Body of pancreas (tissue), 4 donors: ENCODE measurements at regions not wholly inside any gene's neighbourhood (a gene's known extent, or its start where the extent isn't known, plus 50 kb on each side); places are given as distances from the start of the nearest gene placed in this dataset.

Experiments
- ATAC-seq: fragments of 150-250 bp; one replicate; pipeline ENCODE4 v1.9.1; 2016
- DNase-seq, 4 donors: peaks; one replicate each; pipeline ENCODE4 v3.0.0-alpha.2; 2019
- H3K27ac ChIP-seq, 4 donors: fragments of 200-600 bp; sonication (generic); 1 replicate in 3 of 4; 2 replicates in 1 of 4; pipeline versions ENCODE4 v1.5.1 to v1.6.1; 2016 to 2019; ENCODE audit warnings: mild to moderate bottlenecking in 1 of 4, mixed read lengths in 1 of 4, moderate library complexity in 1 of 4
- H3K27me3 ChIP-seq, 2 donors: fragments of 200-600 bp; sonication (generic); one replicate each; pipeline ENCODE4 v1.6.0; 2016; ENCODE audit warnings: mild to moderate bottlenecking in 1 of 2
- H3K36me3 ChIP-seq, 2 donors: fragments of 200-600 bp; sonication (generic); replicated peaks in 1 of 2; 2 replicates each; pipeline ENCODE4 v1.5.1; 2016; ENCODE audit warnings: low read depth in 2 of 2; ENCODE audit not compliant: insufficient read depth in 1 of 2
- H3K4me1 ChIP-seq: fragments of 200-600 bp; sonication (generic); one replicate; pipeline ENCODE4 v1.6.0; 2016
- H3K4me3 ChIP-seq, 2 donors: fragments of 200-600 bp; sonication (generic); 1 replicate in 1 of 2; 2 replicates in 1 of 2; pipeline ENCODE4 v1.5.1; 2016 to 2019
- H3K9me3 ChIP-seq, 3 donors: fragments of 200-600 bp; sonication (generic); 1 replicate in 2 of 3; 2 replicates in 1 of 3; pipeline ENCODE4 v1.5.1; 2016
- POLR2A ChIP-seq, 3 donors: fragments of 450-650 bp; IDR thresholded peaks; one replicate each; pipeline ENCODE4 v1.6.1; 2016; ENCODE audit warnings: antibody characterized with exemption in 3 of 3, mild to moderate bottlenecking in 2 of 3
- WGBS, 2 donors: methylation state at CpG; one replicate each; pipeline ENCODE4 v1.1.5; 2017; 5-methylcytosine and 5-hydroxymethylcytosine counted together
- intact Hi-C: fragments of 100-400 bp; cut with DNase I; formaldehyde crosslinking; loops from one replicate; pipeline ENCODE4 v1.15.1; 2023
- TF ChIP-seq, protein P1 (sequence below), 7 experiments: fragments of 450-650 bp in 4 of 7; fragments of 200-600 bp in 3 of 7; sonication (generic) in 3 of 7; IDR thresholded peaks; one replicate each; pipeline ENCODE4 v1.5.1; 2016 to 2019; ENCODE audit warnings: antibody characterized with exemption in 7 of 7

- intact Hi-C loops: no loop called here
- H3K27ac ChIP-seq: no peak overlapping the region
- no peaks in the 10 kb centered on the region for H3K36me3 ChIP-seq
- H3K27me3 ChIP-seq: no peaks in the 10 kb centered on the region
- WGBS, 2 donors: 63 to 65% methylated on average over 3 of the region's 3 CpGs
- TF ChIP-seq, protein P1, sequence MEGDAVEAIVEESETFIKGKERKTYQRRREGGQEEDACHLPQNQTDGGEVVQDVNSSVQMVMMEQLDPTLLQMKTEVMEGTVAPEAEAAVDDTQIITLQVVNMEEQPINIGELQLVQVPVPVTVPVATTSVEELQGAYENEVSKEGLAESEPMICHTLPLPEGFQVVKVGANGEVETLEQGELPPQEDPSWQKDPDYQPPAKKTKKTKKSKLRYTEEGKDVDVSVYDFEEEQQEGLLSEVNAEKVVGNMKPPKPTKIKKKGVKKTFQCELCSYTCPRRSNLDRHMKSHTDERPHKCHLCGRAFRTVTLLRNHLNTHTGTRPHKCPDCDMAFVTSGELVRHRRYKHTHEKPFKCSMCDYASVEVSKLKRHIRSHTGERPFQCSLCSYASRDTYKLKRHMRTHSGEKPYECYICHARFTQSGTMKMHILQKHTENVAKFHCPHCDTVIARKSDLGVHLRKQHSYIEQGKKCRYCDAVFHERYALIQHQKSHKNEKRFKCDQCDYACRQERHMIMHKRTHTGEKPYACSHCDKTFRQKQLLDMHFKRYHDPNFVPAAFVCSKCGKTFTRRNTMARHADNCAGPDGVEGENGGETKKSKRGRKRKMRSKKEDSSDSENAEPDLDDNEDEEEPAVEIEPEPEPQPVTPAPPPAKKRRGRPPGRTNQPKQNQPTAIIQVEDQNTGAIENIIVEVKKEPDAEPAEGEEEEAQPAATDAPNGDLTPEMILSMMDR (IDR thresholded peaks at IDR 0.05): no peak
- no peak for TF ChIP-seq POLR2A (IDR thresholded peaks at IDR 0.05)
- DNase-seq (no peak), ATAC-seq (no peak)
- H3K4me3 ChIP-seq: no peak overlapping the region
- H3K9me3 ChIP-seq: no peaks in the 10 kb centered on the region
- H3K4me1 ChIP-seq: no peaks in the 10 kb centered on the region
Measured at GRCh38 chr2:21854938-21855337, 731.2 kb downstream of the TDRD15 start.

GRCh38 chr2:21856708-21857107, 732.9 kb downstream of the TDRD15 start:
- no peak for DNase-seq
- intact Hi-C loops: no loop called here
- Histone ChIP-seq H3K27me3 (no peaks in the 10 kb centered on the region), H3K4me3 (no peak overlapping the region), H3K9me3 (no peaks in the 10 kb centered on the region), H3K36me3 (no peaks in the 10 kb centered on the region), H3K27ac (no peak overlapping the region), H3K4me1 (no peaks in the 10 kb centered on the region)
- TF ChIP-seq, protein P1 (IDR thresholded peaks at IDR 0.05): no peak
- TF ChIP-seq POLR2A (IDR thresholded peaks at IDR 0.05): no peak
- 56 to 61% methylated on average over 3 of the region's 3 CpGs for WGBS, 2 donors
- no peak for ATAC-seq

- intact Hi-C loops: no loop called here
- no peak overlapping the region for H3K4me3 ChIP-seq
- H3K27ac ChIP-seq: no peak overlapping the region
- no peaks in the 10 kb centered on the region for H3K27me3 ChIP-seq
- TF ChIP-seq, protein P1 (IDR thresholded peaks at IDR 0.05): no peak
- no peak for TF ChIP-seq POLR2A (IDR thresholded peaks at IDR 0.05)
- ATAC-seq: no peak
- no peaks in the 10 kb centered on the region for H3K4me1 ChIP-seq
- 33 to 43% methylated on average over 2 of the region's 2 CpGs for WGBS, 2 donors
- DNase-seq: no peak
- no peaks in the 10 kb centered on the region for H3K36me3 ChIP-seq
- no peaks in the 10 kb centered on the region for H3K9me3 ChIP-seq
Measured at GRCh38 chr2:21860907-21861306, 737.1 kb downstream of the TDRD15 start.

- DNase-seq: no peak
- H3K9me3 ChIP-seq: no peaks in the 10 kb centered on the region
Measured at GRCh38 chr2:21866316-21866715, 742.5 kb downstream of the TDRD15 start.

DNA sequence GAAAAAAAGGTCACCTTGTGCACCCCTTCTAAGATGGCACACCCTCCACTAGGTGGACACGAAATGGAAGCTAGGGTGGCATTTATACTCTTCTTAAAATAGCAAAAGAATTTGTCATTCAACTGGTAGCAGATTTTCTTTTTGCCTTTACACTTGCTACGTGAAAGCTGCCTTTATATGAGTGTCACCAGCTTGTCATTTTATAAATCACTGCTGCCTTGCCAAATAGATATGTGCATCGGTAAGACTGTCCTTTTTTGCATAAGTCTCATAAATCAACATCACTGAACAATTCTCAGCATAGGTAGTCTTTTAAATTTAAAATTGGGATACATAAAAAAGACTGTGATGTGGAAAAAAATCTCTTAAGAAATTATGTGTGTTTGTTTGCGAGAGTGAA, 764.1 kb downstream of the TDRD15 start:
- intact Hi-C loops: no loop called here
- no peaks in the 10 kb centered on the region for H3K36me3 ChIP-seq
- WGBS, 2 donors: 50 to 56% methylated on average over 4 of the region's 4 CpGs
- no peaks in the 10 kb centered on the region for H3K9me3 ChIP-seq
- H3K27me3 ChIP-seq: no peaks in the 10 kb centered on the region
- no peak overlapping the region for H3K4me3 ChIP-seq
- no peak overlapping the region for H3K27ac ChIP-seq
- DNase-seq: no peak
- TF ChIP-seq, protein P1 (IDR thresholded peaks at IDR 0.05): no peak
- TF ChIP-seq POLR2A (IDR thresholded peaks at IDR 0.05): no peak
- no peaks in the 10 kb centered on the region for H3K4me1 ChIP-seq
- ATAC-seq: no peak

More at GRCh38 chr2:21866316-21866715, 742.5 kb downstream of the TDRD15 start:
- Histone ChIP-seq H3K4me3 (no peak overlapping the region), H3K4me1 (no peaks in the 10 kb centered on the region), H3K27ac (no peak overlapping the region), H3K27me3 (no peaks in the 10 kb centered on the region), H3K36me3 (no peaks in the 10 kb centered on the region)
- ATAC-seq: no peak
- TF ChIP-seq, protein P1 (IDR thresholded peaks at IDR 0.05): no peak
- no peak for TF ChIP-seq POLR2A (IDR thresholded peaks at IDR 0.05)
- WGBS, 2 donors: 62 to 74% methylated on average over 4 to 5 of the region's 5 CpGs
- intact Hi-C loops: no loop called here
